ENCODE measurements at regions not wholly inside any gene's neighbourhood (a gene's known extent, or its start where the extent isn't known, plus 50 kb on each side); places are given as distances from the start of the nearest gene placed in this dataset.
A peak's percentile ranks its signal among the peaks of the same experiment; 100 is the strongest.

DNA sequence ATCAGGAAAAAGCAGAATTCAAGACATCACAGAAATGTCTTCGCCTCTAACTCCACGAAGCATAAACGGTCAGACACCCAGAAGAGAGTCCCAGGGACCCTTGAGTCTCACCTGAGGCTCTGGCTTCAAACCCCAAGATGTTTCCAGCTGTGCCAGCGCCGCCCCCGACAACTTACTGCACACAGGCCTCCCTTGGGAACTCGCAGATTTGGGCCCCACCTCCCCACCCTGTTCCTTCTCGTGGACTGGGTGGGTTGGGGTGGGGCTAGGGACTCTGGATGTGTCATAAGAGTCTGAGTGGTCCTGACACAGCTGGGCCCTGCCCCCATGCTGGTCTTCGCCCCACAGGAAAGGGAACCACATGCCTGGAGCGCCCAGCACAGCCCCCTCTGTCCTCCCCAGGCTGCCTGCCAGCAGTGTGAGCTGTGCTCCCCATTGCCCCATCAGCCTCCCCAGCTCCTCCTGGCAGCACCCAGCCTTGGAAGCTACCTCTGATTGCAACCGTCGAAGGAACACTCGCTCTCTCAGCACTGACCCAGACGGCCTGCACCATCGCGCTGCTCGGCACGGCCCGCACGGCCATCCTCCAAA is 147.5 kb downstream of the CRYBB2 start:
- no peak overlapping the region for H3K4me3 ChIP-seq (ENCODE audit: low read length)
- H3K27me3 ChIP-seq (ENCODE audit: control insufficient read depth, insufficient read depth, low read length): no peaks in the 10 kb centered on the region
- H3K9me3 ChIP-seq (ENCODE audit: control insufficient read depth, low read depth, low read length): no peaks in the 10 kb centered on the region
- WGBS (ENCODE audit: insufficient coverage, low lambda C conversion rate): no CpG with 5 or more reads among the region's 20 CpGs
- H3K27ac ChIP-seq (ENCODE audit: low read length): no peak overlapping the region
- DNase-seq: no peak
- H3K4me1 ChIP-seq (ENCODE audit: control insufficient read depth, insufficient read depth, low read length): peaks cover 5% of the 10 kb centered on the region
- peaks cover under 1% of the 10 kb centered on the region for H3K36me3 ChIP-seq (ENCODE audit: control insufficient read depth, insufficient read depth, low read length)

DNA sequence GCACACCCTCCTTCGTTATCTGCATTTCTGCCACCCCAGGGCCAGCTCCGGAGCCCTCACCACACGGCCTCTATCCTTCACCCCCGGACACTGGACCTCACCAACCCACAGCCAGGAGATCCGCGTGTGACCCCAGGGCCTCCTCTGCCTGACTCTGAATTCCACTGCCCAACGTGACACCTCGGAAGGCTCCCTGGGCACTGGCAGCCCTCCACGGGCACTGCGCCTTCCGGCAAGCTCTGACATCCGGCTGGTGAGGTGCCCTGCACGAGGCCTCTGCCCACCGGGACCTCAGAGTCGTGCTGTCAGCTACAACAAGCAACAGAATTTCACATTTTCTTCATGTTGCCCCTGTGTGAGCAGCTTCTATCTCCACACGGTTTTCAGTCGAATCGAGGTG is 148.3 kb downstream of the CRYBB2 start:
- no peak overlapping the region for H3K27ac ChIP-seq (ENCODE audit: low read length)
- H3K4me1 ChIP-seq (ENCODE audit: control insufficient read depth, insufficient read depth, low read length): peaks cover 5% of the 10 kb centered on the region
- peaks cover 3% of the 10 kb centered on the region for H3K36me3 ChIP-seq (ENCODE audit: control insufficient read depth, insufficient read depth, low read length)
- no peak overlapping the region for H3K4me3 ChIP-seq (ENCODE audit: low read length)
- WGBS (ENCODE audit: insufficient coverage, low lambda C conversion rate): 96% methylated on average over 4 of the region's 18 CpGs
- DNase-seq: no peak
- no peaks in the 10 kb centered on the region for H3K27me3 ChIP-seq (ENCODE audit: control insufficient read depth, insufficient read depth, low read length)
- H3K9me3 ChIP-seq (ENCODE audit: control insufficient read depth, low read depth, low read length): no peaks in the 10 kb centered on the region

DNA sequence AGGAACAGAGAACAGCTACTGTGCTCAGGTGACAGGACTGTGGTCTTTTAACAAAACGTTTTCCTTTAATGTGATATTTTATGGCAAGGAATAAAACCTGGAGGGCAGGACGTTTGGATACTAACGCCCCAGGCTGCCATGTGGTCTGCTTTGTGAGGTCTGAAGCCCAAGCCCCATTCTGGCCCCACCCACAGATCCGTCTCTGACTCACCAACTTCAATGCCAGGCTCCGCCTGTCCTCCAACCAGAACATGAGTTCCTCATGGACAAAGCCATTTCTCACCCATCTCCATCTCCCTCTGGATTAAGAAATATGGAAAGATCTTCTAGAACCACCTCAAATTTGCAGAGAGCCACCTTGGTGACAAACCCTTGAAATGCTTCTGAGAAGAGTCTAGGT is 148.8 kb downstream of the CRYBB2 start:
- Histone ChIP-seq H3K4me3 (ENCODE audit: low read length) (no peak overlapping the region), H3K36me3 (ENCODE audit: control insufficient read depth, insufficient read depth, low read length) (peaks cover 5% of the 10 kb centered on the region), H3K4me1 (ENCODE audit: control insufficient read depth, insufficient read depth, low read length) (peaks cover 5% of the 10 kb centered on the region), H3K27me3 (ENCODE audit: control insufficient read depth, insufficient read depth, low read length) (no peaks in the 10 kb centered on the region), H3K27ac (ENCODE audit: low read length) (no peak overlapping the region), H3K9me3 (ENCODE audit: control insufficient read depth, low read depth, low read length) (no peaks in the 10 kb centered on the region)
- DNase-seq: no peak
- no CpG with 5 or more reads among the region's 5 CpGs for WGBS (ENCODE audit: insufficient coverage, low lambda C conversion rate)

DNA sequence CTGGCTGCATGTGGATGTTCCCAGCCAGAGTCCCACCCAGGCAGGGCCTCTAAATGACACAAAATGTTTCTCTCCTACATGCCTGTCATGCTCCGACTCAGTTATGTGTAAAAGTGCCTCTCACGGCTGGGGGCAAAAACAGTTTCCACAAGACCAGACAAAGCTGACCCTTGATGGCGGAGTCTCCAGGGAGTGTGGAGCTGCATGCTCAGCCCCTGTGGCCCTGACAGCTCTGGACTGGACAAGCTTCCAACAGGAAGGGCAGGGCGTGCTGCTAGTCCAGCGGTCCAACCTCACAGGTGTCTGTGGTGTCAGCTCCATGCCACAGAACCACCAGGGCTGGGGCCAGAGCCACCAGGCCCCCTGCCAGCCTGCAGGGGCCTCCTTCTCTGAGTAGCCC is 149.6 kb downstream of the CRYBB2 start:
- peaks cover 4% of the 10 kb centered on the region for H3K4me1 ChIP-seq (ENCODE audit: control insufficient read depth, insufficient read depth, low read length)
- no peak for DNase-seq
- H3K27ac ChIP-seq (ENCODE audit: low read length): no peak overlapping the region
- no peak overlapping the region for H3K4me3 ChIP-seq (ENCODE audit: low read length)
- peaks cover 5% of the 10 kb centered on the region for H3K36me3 ChIP-seq (ENCODE audit: control insufficient read depth, insufficient read depth, low read length)
- H3K9me3 ChIP-seq (ENCODE audit: control insufficient read depth, low read depth, low read length): no peaks in the 10 kb centered on the region
- WGBS (ENCODE audit: insufficient coverage, low lambda C conversion rate): no CpG with 5 or more reads among the region's 5 CpGs
- H3K27me3 ChIP-seq (ENCODE audit: control insufficient read depth, insufficient read depth, low read length): no peaks in the 10 kb centered on the region

DNA sequence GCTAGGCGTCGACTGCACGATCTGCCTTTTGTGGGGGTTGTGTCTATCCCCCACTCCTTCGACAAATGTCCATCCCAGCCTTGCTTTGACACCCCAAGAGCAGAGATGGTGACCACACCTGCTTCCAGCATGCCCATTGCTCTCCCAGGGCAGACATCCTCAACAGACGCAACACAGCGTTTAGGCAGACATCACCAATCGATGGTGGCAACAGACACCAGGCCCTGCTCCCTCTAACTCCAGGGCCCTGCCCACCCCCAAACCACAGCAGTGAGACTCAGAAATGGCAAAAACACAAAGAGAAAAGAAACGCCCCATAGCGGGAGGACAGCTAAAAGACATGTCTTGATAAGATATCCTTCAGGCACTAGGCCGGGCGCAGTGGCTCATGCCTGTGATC is 150.9 kb downstream of the CRYBB2 start:
- Histone ChIP-seq H3K27me3 (ENCODE audit: control insufficient read depth, insufficient read depth, low read length) (no peaks in the 10 kb centered on the region), H3K9me3 (ENCODE audit: control insufficient read depth, low read depth, low read length) (no peaks in the 10 kb centered on the region), H3K36me3 (ENCODE audit: control insufficient read depth, insufficient read depth, low read length) (peaks cover 8% of the 10 kb centered on the region), H3K27ac (ENCODE audit: low read length) (no peak overlapping the region), H3K4me3 (ENCODE audit: low read length) (no peak overlapping the region), H3K4me1 (ENCODE audit: control insufficient read depth, insufficient read depth, low read length) (no peaks in the 10 kb centered on the region)
- no peak for DNase-seq
- no CpG with 5 or more reads among the region's 11 CpGs for WGBS (ENCODE audit: insufficient coverage, low lambda C conversion rate)

DNA sequence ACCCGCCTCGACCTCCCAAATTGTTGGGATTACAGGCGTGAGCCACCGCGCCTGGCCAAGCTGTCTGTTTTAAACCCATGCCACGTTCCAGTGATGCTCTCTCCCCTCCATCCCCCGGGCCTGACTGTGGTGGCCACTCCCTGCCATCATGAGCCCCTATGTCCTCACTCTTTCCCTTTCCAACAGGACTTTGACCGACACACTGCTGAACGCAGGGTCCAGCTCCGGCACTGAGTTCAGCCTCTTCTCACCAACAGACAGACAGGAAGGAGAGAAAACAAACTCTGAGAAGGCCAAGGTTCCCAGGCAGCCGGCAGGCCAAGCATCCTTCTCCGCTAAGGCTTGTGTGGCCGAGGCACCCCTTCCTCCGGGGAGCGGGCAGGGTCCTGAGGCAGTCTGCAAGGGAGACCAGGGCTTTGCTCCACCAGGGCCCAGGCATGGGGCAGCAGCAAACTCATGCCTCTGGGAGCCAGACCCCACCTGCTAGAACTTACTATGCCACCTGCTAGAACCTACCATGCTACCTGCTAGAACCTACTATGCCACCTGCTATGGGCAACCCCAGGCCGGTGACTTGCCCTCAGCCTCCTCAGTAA is 152.7 kb downstream of the CRYBB2 start:
- Histone ChIP-seq H3K27me3 (ENCODE audit: control insufficient read depth, insufficient read depth, low read length) (no peaks in the 10 kb centered on the region), H3K4me3 (ENCODE audit: low read length) (no peak overlapping the region), H3K27ac (ENCODE audit: low read length) (no peak overlapping the region), H3K4me1 (ENCODE audit: control insufficient read depth, insufficient read depth, low read length) (no peaks in the 10 kb centered on the region), H3K9me3 (ENCODE audit: control insufficient read depth, low read depth, low read length) (no peaks in the 10 kb centered on the region), H3K36me3 (ENCODE audit: control insufficient read depth, insufficient read depth, low read length) (peaks cover 12% of the 10 kb centered on the region)
- peak in 1 of 2 donors; percentile 66 for DNase-seq
- 80% methylated on average over 1 of the region's 16 CpGs for WGBS (ENCODE audit: insufficient coverage, low lambda C conversion rate)

DNA sequence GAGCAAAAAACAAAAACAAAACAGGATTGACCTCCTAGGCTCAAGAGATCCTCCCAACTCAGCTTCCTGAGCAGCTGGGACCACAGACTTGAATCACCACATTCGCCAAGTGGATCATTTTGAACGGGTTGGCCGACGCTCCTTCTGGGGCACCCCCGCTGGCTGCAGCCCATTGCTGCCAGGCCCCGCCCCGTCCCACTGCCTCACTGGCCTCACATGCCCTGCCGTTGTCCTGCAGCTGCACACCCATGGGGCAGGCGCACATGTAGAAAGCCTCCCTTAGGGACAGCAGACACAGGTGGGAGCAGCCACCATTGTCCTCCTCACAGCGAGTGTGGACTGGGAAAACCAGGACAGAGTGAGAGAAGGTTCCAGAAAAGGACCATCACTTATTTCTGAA is 154.5 kb downstream of the CRYBB2 start:
- Histone ChIP-seq H3K36me3 (ENCODE audit: control insufficient read depth, insufficient read depth, low read length) (peaks cover 21% of the 10 kb centered on the region), H3K9me3 (ENCODE audit: control insufficient read depth, low read depth, low read length) (no peaks in the 10 kb centered on the region), H3K4me1 (ENCODE audit: control insufficient read depth, insufficient read depth, low read length) (no peaks in the 10 kb centered on the region), H3K27ac (ENCODE audit: low read length) (no peak overlapping the region), H3K27me3 (ENCODE audit: control insufficient read depth, insufficient read depth, low read length) (no peaks in the 10 kb centered on the region), H3K4me3 (ENCODE audit: low read length) (no peak overlapping the region)
- WGBS (ENCODE audit: insufficient coverage, low lambda C conversion rate): no CpG with 5 or more reads among the region's 10 CpGs
- no peak for DNase-seq

DNA sequence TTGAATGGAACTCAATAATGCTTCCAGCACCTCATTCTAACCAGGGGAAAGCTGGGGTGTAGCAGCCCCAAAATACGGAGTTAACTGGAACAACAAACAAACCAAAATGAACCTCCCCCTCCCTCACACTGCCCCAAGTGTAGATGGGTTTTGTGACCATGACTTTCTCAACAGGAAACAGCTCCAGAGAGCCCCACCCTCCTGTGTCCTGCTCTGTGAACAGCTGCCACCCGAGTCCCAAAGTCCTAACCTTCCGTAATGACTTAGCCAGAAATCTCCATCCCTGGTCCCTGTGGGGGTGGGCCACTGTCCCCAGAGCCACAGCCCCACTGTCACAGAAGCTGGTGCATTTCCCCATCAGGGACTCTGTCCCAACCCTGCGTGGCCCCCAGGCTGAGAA is 155.4 kb downstream of the CRYBB2 start:
- Histone ChIP-seq H3K4me1 (ENCODE audit: control insufficient read depth, insufficient read depth, low read length) (no peaks in the 10 kb centered on the region), H3K27me3 (ENCODE audit: control insufficient read depth, insufficient read depth, low read length) (no peaks in the 10 kb centered on the region), H3K36me3 (ENCODE audit: control insufficient read depth, insufficient read depth, low read length) (peaks cover 21% of the 10 kb centered on the region), H3K27ac (ENCODE audit: low read length) (no peak overlapping the region), H3K9me3 (ENCODE audit: control insufficient read depth, low read depth, low read length) (no peaks in the 10 kb centered on the region), H3K4me3 (ENCODE audit: low read length) (no peak overlapping the region)
- peak in 1 of 2 donors; percentile 32 for DNase-seq
- WGBS (ENCODE audit: insufficient coverage, low lambda C conversion rate): no CpG with 5 or more reads among the region's 4 CpGs

DNA sequence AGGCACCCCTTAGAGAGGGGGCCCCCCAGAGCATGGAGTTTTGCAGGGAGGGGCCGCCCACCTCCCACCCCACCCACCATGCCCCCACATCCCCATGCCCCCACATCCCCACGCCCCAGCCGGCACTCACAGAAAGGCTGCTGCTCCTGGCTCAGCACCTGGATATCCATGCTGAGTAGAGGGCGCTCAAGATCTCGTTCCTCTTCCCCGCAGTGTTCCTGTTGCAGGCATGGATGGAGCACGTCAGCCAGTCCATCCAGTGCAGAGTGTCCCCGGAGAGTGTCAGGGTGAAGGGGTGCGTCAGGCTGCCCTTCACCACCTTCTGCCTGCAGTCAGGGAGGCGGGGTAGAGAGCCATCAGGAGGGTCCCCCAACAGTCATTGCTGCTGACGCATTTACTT is 156.2 kb downstream of the CRYBB2 start:
- DNase-seq: no peak
- Histone ChIP-seq H3K4me1 (ENCODE audit: control insufficient read depth, insufficient read depth, low read length) (no peaks in the 10 kb centered on the region), H3K4me3 (ENCODE audit: low read length) (no peak overlapping the region), H3K36me3 (ENCODE audit: control insufficient read depth, insufficient read depth, low read length) (peaks cover 28% of the 10 kb centered on the region), H3K27me3 (ENCODE audit: control insufficient read depth, insufficient read depth, low read length) (no peaks in the 10 kb centered on the region), H3K9me3 (ENCODE audit: control insufficient read depth, low read depth, low read length) (no peaks in the 10 kb centered on the region), H3K27ac (ENCODE audit: low read length) (no peak overlapping the region)
- no CpG with 5 or more reads among the region's 11 CpGs for WGBS (ENCODE audit: insufficient coverage, low lambda C conversion rate)

DNA sequence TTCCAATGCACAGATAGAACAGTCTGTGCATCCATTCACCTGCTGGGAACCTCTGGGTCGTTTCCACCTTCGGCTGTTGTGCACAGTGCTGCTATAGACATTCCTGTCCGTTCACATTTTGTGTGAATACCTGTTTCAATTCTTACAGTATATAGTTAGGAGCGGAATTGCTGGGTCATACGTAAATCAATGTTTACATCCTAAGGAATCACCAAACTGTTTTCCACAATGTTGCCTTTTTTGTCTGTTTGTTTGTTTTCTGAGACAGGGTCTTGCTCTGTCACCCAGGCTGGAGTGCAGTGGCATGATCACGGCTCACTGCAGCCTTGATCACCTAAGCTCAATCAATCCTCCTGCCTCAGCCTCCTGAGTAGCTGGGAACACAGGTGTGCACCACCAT is 158.3 kb downstream of the CRYBB2 start:
- H3K4me1 ChIP-seq (ENCODE audit: control insufficient read depth, insufficient read depth, low read length): no peaks in the 10 kb centered on the region

DNA sequence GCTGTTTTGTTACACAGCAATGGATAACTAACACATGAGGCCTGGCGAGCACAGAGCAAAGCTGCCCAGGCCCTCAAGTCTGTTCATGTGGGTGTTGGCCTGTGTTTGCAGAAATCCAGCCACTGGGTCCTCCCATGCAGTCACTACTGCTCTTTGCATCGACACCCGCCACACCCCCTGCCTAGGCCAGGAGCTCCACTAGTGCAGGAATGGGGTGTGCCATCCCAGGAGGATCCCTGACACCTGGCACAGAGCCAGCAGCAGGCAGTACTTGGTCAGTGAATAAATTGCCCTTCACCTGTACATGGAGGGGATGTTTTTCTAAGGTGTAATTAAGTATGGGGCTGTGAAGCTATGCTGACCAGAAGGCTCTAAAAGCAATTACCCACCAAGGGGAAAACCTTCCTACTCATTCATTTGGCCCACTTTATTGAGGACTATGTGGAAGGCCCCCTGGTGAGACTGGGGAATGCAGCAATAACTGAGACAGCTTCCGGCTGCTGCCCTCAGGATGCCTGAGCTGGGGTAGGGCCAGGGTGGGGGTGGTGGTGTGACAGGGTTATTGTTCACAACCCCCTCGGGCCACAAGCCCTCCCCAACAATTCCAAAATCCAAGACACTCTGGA is 160.8 kb downstream of the CRYBB2 start:
- Histone ChIP-seq H3K27me3 (ENCODE audit: control insufficient read depth, insufficient read depth, low read length) (no peaks in the 10 kb centered on the region), H3K4me1 (ENCODE audit: control insufficient read depth, insufficient read depth, low read length) (no peaks in the 10 kb centered on the region), H3K36me3 (ENCODE audit: control insufficient read depth, insufficient read depth, low read length) (peaks cover 26% of the 10 kb centered on the region), H3K4me3 (ENCODE audit: low read length) (no peak overlapping the region), H3K9me3 (ENCODE audit: control insufficient read depth, low read depth, low read length) (no peaks in the 10 kb centered on the region), H3K27ac (ENCODE audit: low read length) (no peak overlapping the region)
- no peak for DNase-seq
- no CpG with 5 or more reads among the region's 5 CpGs for WGBS (ENCODE audit: insufficient coverage, low lambda C conversion rate)

More for the DNA sequence above, 158.3 kb downstream of the CRYBB2 start:
- H3K27me3 ChIP-seq (ENCODE audit: control insufficient read depth, insufficient read depth, low read length): no peaks in the 10 kb centered on the region
- H3K4me3 ChIP-seq (ENCODE audit: low read length): no peak overlapping the region
- no peaks in the 10 kb centered on the region for H3K9me3 ChIP-seq (ENCODE audit: control insufficient read depth, low read depth, low read length)
- no peak for DNase-seq
- peaks cover 31% of the 10 kb centered on the region for H3K36me3 ChIP-seq (ENCODE audit: control insufficient read depth, insufficient read depth, low read length)
- no peak overlapping the region for H3K27ac ChIP-seq (ENCODE audit: low read length)
- WGBS (ENCODE audit: insufficient coverage, low lambda C conversion rate): no CpG with 5 or more reads among the region's 6 CpGs

Data from large intestine (tissue), 3 donors.